ENCODE measurements at regions not wholly inside any gene's neighbourhood (a gene's known extent, or its start where the extent isn't known, plus 50 kb on each side); places are given as distances from the start of the nearest gene placed in this dataset.
"Not testable (repeated sequence)": the region's sequence is repeated elsewhere in the genome, so short reads cannot be mapped to it uniquely, and the experiment has no call there.

- no peak for TF ChIP-seq POLR2A (IDR thresholded peaks at IDR 0.05)
- TF ChIP-seq POLR2AphosphoS5 (IDR thresholded peaks at IDR 0.05) = no peak
- TF ChIP-seq, protein P1, sequence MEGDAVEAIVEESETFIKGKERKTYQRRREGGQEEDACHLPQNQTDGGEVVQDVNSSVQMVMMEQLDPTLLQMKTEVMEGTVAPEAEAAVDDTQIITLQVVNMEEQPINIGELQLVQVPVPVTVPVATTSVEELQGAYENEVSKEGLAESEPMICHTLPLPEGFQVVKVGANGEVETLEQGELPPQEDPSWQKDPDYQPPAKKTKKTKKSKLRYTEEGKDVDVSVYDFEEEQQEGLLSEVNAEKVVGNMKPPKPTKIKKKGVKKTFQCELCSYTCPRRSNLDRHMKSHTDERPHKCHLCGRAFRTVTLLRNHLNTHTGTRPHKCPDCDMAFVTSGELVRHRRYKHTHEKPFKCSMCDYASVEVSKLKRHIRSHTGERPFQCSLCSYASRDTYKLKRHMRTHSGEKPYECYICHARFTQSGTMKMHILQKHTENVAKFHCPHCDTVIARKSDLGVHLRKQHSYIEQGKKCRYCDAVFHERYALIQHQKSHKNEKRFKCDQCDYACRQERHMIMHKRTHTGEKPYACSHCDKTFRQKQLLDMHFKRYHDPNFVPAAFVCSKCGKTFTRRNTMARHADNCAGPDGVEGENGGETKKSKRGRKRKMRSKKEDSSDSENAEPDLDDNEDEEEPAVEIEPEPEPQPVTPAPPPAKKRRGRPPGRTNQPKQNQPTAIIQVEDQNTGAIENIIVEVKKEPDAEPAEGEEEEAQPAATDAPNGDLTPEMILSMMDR (IDR thresholded peaks at IDR 0.05) = no peak
Measured at GRCh38 chr20:53887973-53888372, 182.4 kb downstream of the BCAS1 start.

GRCh38 chr20:53884859-53885541 lies 185.4 kb downstream of the BCAS1 start:
- TF ChIP-seq POLR2AphosphoS5 (IDR thresholded peaks at IDR 0.05) (no peak), POLR2A (IDR thresholded peaks at IDR 0.05) (no peak)
- TF ChIP-seq, protein P1 (IDR thresholded peaks at IDR 0.05) = no peak
- no peaks in the 10 kb centered on the region for H3K4me1 ChIP-seq
- no peak overlapping the region for H3K4me3 ChIP-seq
- H3K27me3 ChIP-seq = no peaks in the 10 kb centered on the region
- no peak for DNase-seq (ENCODE audit: low spot score in 2 of 2)
- intact Hi-C loops (cut with DNase I; ENCODE audit: low total_unique reads) = no loop called here
- H3K27ac ChIP-seq = no peak overlapping the region
- H3K9me3 ChIP-seq = no peaks in the 10 kb centered on the region
- no peaks in the 10 kb centered on the region for H3K36me3 ChIP-seq

More at GRCh38 chr20:53887973-53888372, 182.4 kb downstream of the BCAS1 start:
- intact Hi-C loops (cut with DNase I; ENCODE audit: low total_unique reads) = loop anchor here (1.0 kb wide), 1 partner anchor 22 kb away; no protein-coding TSS in a partner anchor
- Histone ChIP-seq H3K4me1 (no peaks in the 10 kb centered on the region), H3K27ac (no peak overlapping the region), H3K9me3 (no peaks in the 10 kb centered on the region), H3K27me3 (no peaks in the 10 kb centered on the region), H3K36me3 (no peaks in the 10 kb centered on the region), H3K4me3 (no peak overlapping the region)
- no peak for DNase-seq (ENCODE audit: low spot score in 2 of 2)

DNA sequence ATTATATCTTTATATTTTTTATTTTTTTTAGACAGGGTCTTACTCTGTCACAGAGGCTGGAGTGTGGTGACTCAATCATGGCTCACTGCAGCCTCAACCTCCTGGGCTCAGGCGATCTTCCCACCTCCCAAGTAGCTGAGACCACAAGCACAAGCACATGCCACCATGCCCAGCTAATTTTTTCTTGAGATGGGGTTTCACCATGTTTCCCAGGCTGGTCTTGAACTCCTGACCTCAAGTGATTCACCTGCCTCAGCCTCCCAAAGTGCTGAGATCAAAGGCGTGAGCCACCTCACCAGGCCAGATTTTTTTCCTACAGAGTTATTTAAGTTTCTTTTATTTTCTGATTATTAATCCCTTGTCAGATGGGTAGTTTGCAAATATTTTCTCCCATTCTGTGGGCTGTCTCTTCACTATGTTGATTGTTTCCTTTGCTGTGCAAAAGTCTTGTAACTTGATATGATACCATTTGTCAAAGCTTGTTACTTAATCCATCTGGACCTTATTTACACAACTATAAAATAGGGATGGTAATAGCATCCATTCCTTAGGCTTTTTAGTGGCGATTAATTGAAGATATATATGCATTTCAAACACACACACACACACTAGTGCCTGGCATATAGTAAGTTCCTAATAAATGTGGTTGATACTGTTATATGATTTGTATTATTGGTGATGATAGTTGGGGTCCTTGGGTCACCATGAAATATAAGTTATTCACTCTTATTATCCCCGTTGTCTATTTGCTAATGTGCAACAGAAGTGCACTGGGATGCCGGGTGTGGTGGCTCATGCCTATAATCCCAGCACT lies 187.1 kb downstream of the BCAS1 start:
- DNase-seq (ENCODE audit: low spot score in 2 of 2) = no peak
- Histone ChIP-seq H3K4me1 (no peaks in the 10 kb centered on the region), H3K27me3 (no peaks in the 10 kb centered on the region), H3K9me3 (no peaks in the 10 kb centered on the region), H3K27ac (no peak overlapping the region), H3K36me3 (no peaks in the 10 kb centered on the region), H3K4me3 (no peak overlapping the region)
- intact Hi-C loops (cut with DNase I; ENCODE audit: low total_unique reads) = no loop called here
- no peak for TF ChIP-seq POLR2AphosphoS5 (IDR thresholded peaks at IDR 0.05)
- TF ChIP-seq, protein P1 (IDR thresholded peaks at IDR 0.05) = no peak
- no peak for TF ChIP-seq POLR2A (IDR thresholded peaks at IDR 0.05)

DNA sequence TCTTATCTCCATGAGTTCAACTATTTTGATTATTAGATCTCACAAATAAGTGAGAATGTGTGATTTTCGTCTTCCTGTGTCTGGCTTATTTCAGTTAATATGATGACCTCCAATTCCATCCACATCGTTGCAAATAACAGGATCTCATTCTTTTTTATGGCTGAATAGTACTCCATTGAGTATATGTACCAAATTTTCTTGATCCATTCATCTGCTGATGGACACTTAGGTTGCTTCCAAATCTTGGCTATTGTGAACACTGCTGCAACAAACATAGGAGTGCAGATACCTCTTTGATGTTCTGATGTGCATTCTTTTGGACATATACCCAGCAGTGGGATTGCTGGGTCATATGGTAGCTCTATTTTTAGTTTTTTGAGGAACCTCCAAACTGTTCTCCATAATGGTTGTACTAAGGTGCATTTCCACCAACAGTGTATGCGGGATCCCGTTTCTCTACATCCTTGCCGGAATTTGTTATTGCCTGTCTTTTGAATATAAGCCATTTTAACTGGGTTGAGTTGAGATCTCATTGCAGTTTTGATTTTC lies 187.9 kb downstream of the BCAS1 start:
- H3K27ac ChIP-seq; H3K27me3 ChIP-seq; H3K4me1 ChIP-seq; H3K4me3 ChIP-seq; DNase-seq (ENCODE audit: low spot score in 2 of 2); H3K36me3 ChIP-seq; intact Hi-C loops (cut with DNase I; ENCODE audit: low total_unique reads); H3K9me3 ChIP-seq: not testable (repeated sequence)

DNA sequence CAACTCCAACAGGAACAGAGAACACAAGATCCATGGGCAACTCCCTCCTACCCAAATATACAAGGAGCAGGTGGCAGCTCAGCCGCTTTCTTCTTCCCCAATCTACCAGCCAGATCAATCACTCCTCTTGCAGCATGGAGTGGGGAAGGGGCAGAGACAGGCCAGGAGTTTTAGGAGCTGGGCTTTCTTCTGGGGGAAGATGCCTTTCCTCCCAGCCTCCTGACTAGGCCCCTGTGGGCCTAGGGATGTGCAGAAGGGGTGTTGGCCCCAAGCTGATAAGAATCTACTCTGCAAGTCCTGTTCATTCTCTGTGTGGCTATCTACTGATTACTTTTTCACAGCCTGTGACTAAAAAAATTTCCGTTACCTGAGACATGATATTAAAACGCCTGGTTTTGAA lies 189.0 kb downstream of the BCAS1 start:
- Histone ChIP-seq H3K36me3 (no peaks in the 10 kb centered on the region), H3K27me3 (no peaks in the 10 kb centered on the region), H3K27ac (no peak overlapping the region), H3K9me3 (no peaks in the 10 kb centered on the region), H3K4me3 (no peak overlapping the region), H3K4me1 (no peaks in the 10 kb centered on the region)
- intact Hi-C loops (cut with DNase I; ENCODE audit: low total_unique reads) = no loop called here
- TF ChIP-seq POLR2AphosphoS5 (IDR thresholded peaks at IDR 0.05) = no peak
- no peak for TF ChIP-seq POLR2A (IDR thresholded peaks at IDR 0.05)
- DNase-seq (ENCODE audit: low spot score in 2 of 2) = no peak

- no peak overlapping the region for H3K4me3 ChIP-seq
- H3K9me3 ChIP-seq = no peaks in the 10 kb centered on the region
- H3K27ac ChIP-seq = no peak overlapping the region
- no peaks in the 10 kb centered on the region for H3K27me3 ChIP-seq
- no peak for DNase-seq (ENCODE audit: low spot score in 2 of 2)
- no peak for TF ChIP-seq POLR2A (IDR thresholded peaks at IDR 0.05)
- TF ChIP-seq, protein P1 (IDR thresholded peaks at IDR 0.05) = no peak
- no peak for TF ChIP-seq POLR2AphosphoS5 (IDR thresholded peaks at IDR 0.05)
- no peaks in the 10 kb centered on the region for H3K4me1 ChIP-seq
- H3K36me3 ChIP-seq = no peaks in the 10 kb centered on the region
- intact Hi-C loops (cut with DNase I; ENCODE audit: low total_unique reads) = no loop called here
Measured at GRCh38 chr20:53880108-53880641, 190.2 kb downstream of the BCAS1 start.

Data from breast epithelium (tissue), 4 donors.